ENCODE measurements at regions not wholly inside any gene's neighbourhood (a gene's known extent, or its start where the extent isn't known, plus 50 kb on each side); places are given as distances from the start of the nearest gene placed in this dataset.

GRCh38 chr2:56624181-56624580 lies 440.4 kb downstream of the CCDC85A start:
- intact Hi-C loops (cut with micrococcal nuclease), result no loop called here
- DNase-seq (no peak), ATAC-seq (no peak)
- no peak overlapping the region for H3K27ac Mint-ChIP-seq
- no peak overlapping the region for H3K4me3 ChIP-seq (ENCODE audit: low read length)
- no peaks in the 10 kb centered on the region for H3K27me3 ChIP-seq (ENCODE audit: control insufficient read depth in 2 of 2, insufficient read depth in 2 of 2, low read length in 2 of 2)
- peaks cover 0 to 4% (median 0%) of the 10 kb centered on the region in 3 experiments for H3K9me3 ChIP-seq (ENCODE audit: control insufficient read depth in 2 of 3, low read length in 3 of 3)
- CTCF ChIA-PET, result no interaction called here
- H3K4me1 Mint-ChIP-seq, result no peaks in the 10 kb centered on the region
- no peak overlapping the region for H3K4me3 Mint-ChIP-seq
- no peaks in the 10 kb centered on the region for H3K36me3 Mint-ChIP-seq
- no peaks in the 10 kb centered on the region for H3K27me3 Mint-ChIP-seq
- no peak overlapping the region for H3K27ac ChIP-seq (ENCODE audit: low read depth, low read length)
- no peaks in the 10 kb centered on the region for H3K4me1 ChIP-seq (ENCODE audit: control insufficient read depth in 2 of 2, insufficient read depth in 2 of 2, low read length in 2 of 2)
- peaks cover 0 to 15% (median 6%) of the 10 kb centered on the region in 11 donors for H3K9me3 Mint-ChIP-seq
- POLR2A ChIA-PET, result no interaction called here
- no peaks in the 10 kb centered on the region for H3K36me3 ChIP-seq (ENCODE audit: control insufficient read depth in 2 of 3, insufficient read depth in 3 of 3, low read length in 3 of 3)

GRCh38 chr2:56626927-56627326 lies 443.1 kb downstream of the CCDC85A start:
- no peak overlapping the region for H3K27ac Mint-ChIP-seq
- ChIA-PET POLR2A (no interaction called here), CTCF (no interaction called here)
- no peaks in the 10 kb centered on the region for H3K27me3 Mint-ChIP-seq
- Histone ChIP-seq H3K9me3 (ENCODE audit: control insufficient read depth in 2 of 3, low read length in 3 of 3) (no peaks in the 10 kb centered on the region), H3K4me3 (ENCODE audit: low read length) (no peak overlapping the region), H3K4me1 (ENCODE audit: control insufficient read depth in 2 of 2, insufficient read depth in 2 of 2, low read length in 2 of 2) (no peaks in the 10 kb centered on the region), H3K27ac (ENCODE audit: low read depth, low read length) (no peak overlapping the region), H3K27me3 (ENCODE audit: control insufficient read depth in 2 of 2, insufficient read depth in 2 of 2, low read length in 2 of 2) (no peaks in the 10 kb centered on the region), H3K36me3 (ENCODE audit: control insufficient read depth in 2 of 3, insufficient read depth in 3 of 3, low read length in 3 of 3) (no peaks in the 10 kb centered on the region)
- intact Hi-C loops (cut with micrococcal nuclease), result no loop called here
- H3K4me1 Mint-ChIP-seq, result no peaks in the 10 kb centered on the region
- H3K36me3 Mint-ChIP-seq, result no peaks in the 10 kb centered on the region
- DNase-seq (no peak), ATAC-seq (no peak)
- H3K9me3 Mint-ChIP-seq, result peaks cover 2 to 20% (median 5%) of the 10 kb centered on the region in 11 donors
- H3K4me3 Mint-ChIP-seq, result no peak overlapping the region

GRCh38 chr2:56630286-56630685 lies 446.5 kb downstream of the CCDC85A start:
- Mint-ChIP-seq H3K4me3 (no peak overlapping the region), H3K27me3 (no peaks in the 10 kb centered on the region), H3K36me3 (no peaks in the 10 kb centered on the region), H3K9me3 (peaks cover 0 to 24% (median 10%) of the 10 kb centered on the region in 11 donors), H3K4me1 (no peaks in the 10 kb centered on the region), H3K27ac (no peak overlapping the region)
- ChIA-PET POLR2A (no interaction called here), CTCF (no interaction called here)
- Histone ChIP-seq H3K4me1 (ENCODE audit: control insufficient read depth in 2 of 2, insufficient read depth in 2 of 2, low read length in 2 of 2) (no peaks in the 10 kb centered on the region), H3K27me3 (ENCODE audit: control insufficient read depth in 2 of 2, insufficient read depth in 2 of 2, low read length in 2 of 2) (no peaks in the 10 kb centered on the region), H3K36me3 (ENCODE audit: control insufficient read depth in 2 of 3, insufficient read depth in 3 of 3, low read length in 3 of 3) (no peaks in the 10 kb centered on the region), H3K27ac (ENCODE audit: low read depth, low read length) (no peak overlapping the region), H3K9me3 (ENCODE audit: control insufficient read depth in 2 of 3, low read length in 3 of 3) (no peaks in the 10 kb centered on the region), H3K4me3 (ENCODE audit: low read length) (no peak overlapping the region)
- intact Hi-C loops (cut with micrococcal nuclease), result no loop called here
- ATAC-seq (no peak), DNase-seq (no peak)

GRCh38 chr2:56647997-56648396 lies 464.2 kb downstream of the CCDC85A start:
- Mint-ChIP-seq H3K36me3 (peaks cover 0 to 7% (median 0%) of the 10 kb centered on the region in 5 donors), H3K9me3 (peaks cover 0 to 22% (median 3%) of the 10 kb centered on the region in 11 donors), H3K27ac (no peak overlapping the region), H3K27me3 (no peaks in the 10 kb centered on the region), H3K4me1 (no peaks in the 10 kb centered on the region), H3K4me3 (no peak overlapping the region)
- POLR2A ChIA-PET, result no interaction called here
- Histone ChIP-seq H3K27me3 (ENCODE audit: control insufficient read depth in 2 of 2, insufficient read depth in 2 of 2, low read length in 2 of 2) (no peaks in the 10 kb centered on the region), H3K36me3 (ENCODE audit: control insufficient read depth in 2 of 3, insufficient read depth in 3 of 3, low read length in 3 of 3) (no peaks in the 10 kb centered on the region), H3K9me3 (ENCODE audit: control insufficient read depth in 2 of 3, low read length in 3 of 3) (no peaks in the 10 kb centered on the region), H3K4me1 (ENCODE audit: control insufficient read depth in 2 of 2, insufficient read depth in 2 of 2, low read length in 2 of 2) (no peaks in the 10 kb centered on the region), H3K27ac (ENCODE audit: low read depth, low read length) (no peak overlapping the region), H3K4me3 (ENCODE audit: low read length) (no peak overlapping the region)
- DNase-seq (no peak), ATAC-seq (no peak)
- CTCF ChIA-PET, result no interaction called here
- intact Hi-C loops (cut with micrococcal nuclease), result no loop called here

- H3K4me3 ChIP-seq (ENCODE audit: low read length), result no peak overlapping the region
- Mint-ChIP-seq H3K36me3 (peaks cover 0 to 7% (median 0%) of the 10 kb centered on the region in 5 donors), H3K9me3 (peaks cover 0 to 15% (median 3%) of the 10 kb centered on the region in 11 donors), H3K27me3 (no peaks in the 10 kb centered on the region), H3K4me1 (no peaks in the 10 kb centered on the region), H3K27ac (no peak overlapping the region), H3K4me3 (no peak overlapping the region)
- no peaks in the 10 kb centered on the region for H3K9me3 ChIP-seq (ENCODE audit: control insufficient read depth in 2 of 3, low read length in 3 of 3)
- ATAC-seq (no peak), DNase-seq (no peak)
- H3K27ac ChIP-seq (ENCODE audit: low read depth, low read length), result no peak overlapping the region
- no peaks in the 10 kb centered on the region for H3K27me3 ChIP-seq (ENCODE audit: control insufficient read depth in 2 of 2, insufficient read depth in 2 of 2, low read length in 2 of 2)
- intact Hi-C loops (cut with micrococcal nuclease), result no loop called here
- ChIA-PET POLR2A (no interaction called here), CTCF (no interaction called here)
- H3K36me3 ChIP-seq (ENCODE audit: control insufficient read depth in 2 of 3, insufficient read depth in 3 of 3, low read length in 3 of 3), result no peaks in the 10 kb centered on the region
- no peaks in the 10 kb centered on the region for H3K4me1 ChIP-seq (ENCODE audit: control insufficient read depth in 2 of 2, insufficient read depth in 2 of 2, low read length in 2 of 2)
Observed at GRCh38 chr2:56648802-56649201, 465.0 kb downstream of the CCDC85A start.

GRCh38 chr2:56654936-56655335 lies 471.1 kb downstream of the CCDC85A start:
- intact Hi-C loops (cut with micrococcal nuclease), result no loop called here
- Mint-ChIP-seq H3K27ac (no peak overlapping the region), H3K36me3 (peaks cover 0 to 7% (median 0%) of the 10 kb centered on the region in 5 donors), H3K9me3 (peaks cover 0 to 11% (median 4%) of the 10 kb centered on the region in 11 donors), H3K27me3 (no peaks in the 10 kb centered on the region), H3K4me1 (no peaks in the 10 kb centered on the region), H3K4me3 (no peak overlapping the region)
- POLR2A ChIA-PET, result no interaction called here
- Histone ChIP-seq H3K4me1 (ENCODE audit: control insufficient read depth in 2 of 2, insufficient read depth in 2 of 2, low read length in 2 of 2) (no peaks in the 10 kb centered on the region), H3K4me3 (ENCODE audit: low read length) (no peak overlapping the region), H3K9me3 (ENCODE audit: control insufficient read depth in 2 of 3, low read length in 3 of 3) (no peaks in the 10 kb centered on the region), H3K27me3 (ENCODE audit: control insufficient read depth in 2 of 2, insufficient read depth in 2 of 2, low read length in 2 of 2) (no peaks in the 10 kb centered on the region), H3K36me3 (ENCODE audit: control insufficient read depth in 2 of 3, insufficient read depth in 3 of 3, low read length in 3 of 3) (no peaks in the 10 kb centered on the region), H3K27ac (ENCODE audit: low read depth, low read length) (no peak overlapping the region)
- DNase-seq (no peak), ATAC-seq (no peak)
- CTCF ChIA-PET, result no interaction called here

GRCh38 chr2:56656826-56657225 lies 473.0 kb downstream of the CCDC85A start:
- Mint-ChIP-seq H3K9me3 (peaks cover 0 to 10% (median 4%) of the 10 kb centered on the region in 11 donors), H3K36me3 (peaks cover 0 to 6% (median 0%) of the 10 kb centered on the region in 5 donors), H3K4me1 (no peaks in the 10 kb centered on the region), H3K4me3 (no peak overlapping the region), H3K27ac (no peak overlapping the region), H3K27me3 (no peaks in the 10 kb centered on the region)
- intact Hi-C loops (cut with micrococcal nuclease), result no loop called here
- POLR2A ChIA-PET, result no interaction called here
- H3K36me3 ChIP-seq (ENCODE audit: control insufficient read depth in 2 of 3, insufficient read depth in 3 of 3, low read length in 3 of 3), result no peaks in the 10 kb centered on the region
- no peaks in the 10 kb centered on the region for H3K27me3 ChIP-seq (ENCODE audit: control insufficient read depth in 2 of 2, insufficient read depth in 2 of 2, low read length in 2 of 2)
- H3K27ac ChIP-seq (ENCODE audit: low read depth, low read length), result no peak overlapping the region
- no peak for ATAC-seq
- H3K4me3 ChIP-seq (ENCODE audit: low read length), result no peak overlapping the region
- DNase-seq, result no peak
- H3K4me1 ChIP-seq (ENCODE audit: control insufficient read depth in 2 of 2, insufficient read depth in 2 of 2, low read length in 2 of 2), result no peaks in the 10 kb centered on the region
- no peaks in the 10 kb centered on the region for H3K9me3 ChIP-seq (ENCODE audit: control insufficient read depth in 2 of 3, low read length in 3 of 3)
- CTCF ChIA-PET, result no interaction called here

Data from naive thymus-derived CD4-positive, alpha-beta T cell (primary cell).